GM18519 (cell line): ENCODE measurements at regions not wholly inside any gene's neighbourhood (a gene's known extent, or its start where the extent isn't known, plus 50 kb on each side); places are given as distances from the start of the nearest gene placed in this dataset.
"Not testable (repeated sequence)": the region's sequence is repeated elsewhere in the genome, so short reads cannot be mapped to it uniquely, and the experiment has no call there.

Experiments used
- ATAC-seq: cut with Tn5 transposase; IDR thresholded peaks from one replicate; pipeline ENCODE4 v1.9.1; 2021; ENCODE audit warnings: mild to moderate bottlenecking, moderate library complexity; ENCODE audit not compliant: unreplicated experiment, low FRiP score

DNA sequence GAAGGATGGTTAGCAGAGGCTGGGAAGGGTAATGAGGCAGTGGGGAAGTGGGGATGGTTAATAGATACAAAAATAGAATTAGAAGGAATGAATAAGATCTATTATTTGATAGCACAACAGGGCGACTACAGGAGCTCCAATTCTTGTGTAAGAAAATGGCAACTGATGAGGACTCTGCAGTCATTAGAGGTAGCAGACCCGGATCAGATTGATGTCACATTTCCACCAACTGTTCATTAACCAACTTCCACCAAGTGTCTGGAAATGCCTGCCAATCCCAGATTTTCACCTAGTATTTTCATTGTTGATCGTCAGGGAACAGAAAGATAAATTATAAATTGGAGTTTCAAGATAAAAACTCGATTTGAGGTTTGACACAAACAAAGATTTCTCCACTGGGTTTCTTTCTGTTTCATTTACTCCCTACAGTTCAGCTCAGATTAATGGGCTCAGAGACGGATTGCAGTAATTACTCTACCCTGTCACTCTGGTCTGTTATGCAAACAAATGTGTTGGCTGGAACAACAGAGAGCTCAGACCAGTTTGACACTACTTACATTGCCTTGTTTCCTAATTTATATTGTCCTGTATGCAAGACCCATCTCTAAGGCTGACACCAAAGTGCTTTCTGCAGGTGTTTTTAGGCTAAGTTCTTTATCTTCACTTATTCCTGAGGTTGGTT is 909.2 kb upstream of the PRKX start:
- ATAC-seq, result no peak

DNA sequence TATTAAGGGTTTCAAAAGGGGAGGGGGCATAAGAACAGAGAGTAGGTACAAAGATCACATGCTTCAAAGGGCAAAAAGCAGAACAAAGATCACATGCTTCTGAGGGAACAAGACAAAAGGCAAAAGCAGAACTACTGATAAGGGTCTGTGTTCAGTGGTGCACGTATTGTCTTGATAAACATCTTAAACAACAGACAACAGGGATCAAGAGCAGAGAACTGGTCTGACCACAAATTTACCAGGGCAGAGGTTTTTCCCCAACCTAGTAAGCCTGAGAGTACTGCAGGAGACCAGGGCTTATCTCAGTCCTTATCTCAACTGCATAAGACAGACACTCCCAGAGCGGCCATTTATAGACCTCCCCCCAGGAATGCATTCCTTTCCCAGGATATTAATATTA is 900.2 kb upstream of the PRKX start:
- not testable (repeated sequence) for ATAC-seq

DNA sequence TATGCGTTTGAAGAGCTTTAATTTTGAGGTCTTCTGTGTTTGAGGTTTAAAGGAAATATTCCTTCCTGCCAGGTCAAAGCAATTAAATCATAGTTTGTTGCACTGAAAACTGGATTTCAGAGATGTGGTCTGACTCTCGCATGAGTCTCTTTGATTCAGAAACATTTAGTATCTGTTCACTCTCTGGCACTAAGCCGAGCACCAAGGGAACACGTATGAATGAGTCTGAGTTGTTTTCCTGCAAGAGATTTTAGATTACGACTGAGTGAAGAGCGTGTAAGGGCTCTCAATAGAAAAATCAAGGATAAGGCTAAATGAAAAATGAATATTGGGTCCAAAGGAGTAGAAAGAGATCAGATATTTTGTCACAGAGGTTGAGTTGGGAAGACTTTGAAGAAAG is 875.4 kb upstream of the PRKX start:
- ATAC-seq, result no peak

DNA sequence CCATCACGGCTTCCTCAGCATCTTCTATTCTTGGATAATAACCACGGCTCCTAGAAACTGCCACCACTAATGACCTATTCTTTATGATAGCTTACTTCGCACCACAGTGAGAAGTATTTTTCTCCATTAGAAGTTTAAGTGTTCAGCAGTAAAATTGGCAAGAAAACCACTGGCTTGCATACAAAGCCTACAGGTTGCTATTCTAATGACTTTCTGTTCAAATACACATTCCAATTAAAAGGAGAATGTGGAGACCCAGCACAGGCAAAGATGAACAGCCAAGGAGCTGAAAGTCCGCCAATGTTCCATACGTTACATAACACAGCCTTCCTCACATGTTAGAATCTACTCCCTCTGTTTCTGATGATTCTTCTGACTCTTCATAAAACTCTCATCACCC is 875.0 kb upstream of the PRKX start:
- no peak for ATAC-seq

DNA sequence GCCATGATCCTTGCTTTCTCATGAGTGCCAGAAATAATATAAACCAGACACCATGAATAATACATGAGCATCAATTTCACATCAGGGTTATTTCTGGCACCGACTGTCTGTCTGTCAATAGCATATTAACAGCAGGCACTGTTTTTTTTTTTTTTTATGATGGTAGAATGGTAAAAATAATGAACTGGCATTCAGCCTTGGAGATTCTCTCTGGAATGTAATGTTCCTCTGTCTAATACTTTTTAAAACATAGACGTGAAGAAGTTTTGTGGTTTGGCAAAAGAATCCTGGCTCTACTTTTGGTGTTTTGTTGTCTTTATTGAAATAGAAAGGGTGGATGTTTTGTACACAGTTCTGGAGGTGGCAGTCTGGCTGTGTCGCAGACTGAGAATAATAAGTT is 874.6 kb upstream of the PRKX start:
- no peak for ATAC-seq

DNA sequence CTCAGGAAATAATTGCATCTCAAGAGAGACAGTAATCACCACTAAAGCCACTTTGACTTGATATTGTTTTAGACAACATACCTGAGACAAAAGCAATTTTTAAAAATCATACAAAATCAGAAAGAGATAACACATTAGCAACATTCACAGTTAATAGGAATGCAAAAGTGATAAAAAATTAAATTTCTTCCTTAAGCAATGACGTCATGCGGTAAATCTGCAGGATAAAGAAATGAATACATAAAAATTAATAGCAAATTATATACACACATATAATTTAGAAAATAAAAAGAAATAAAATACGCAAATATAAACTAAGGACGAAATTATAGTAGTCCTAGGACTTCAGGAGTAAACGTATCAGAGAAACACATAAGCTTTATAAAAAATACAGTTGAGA is 866.5 kb upstream of the PRKX start:
- ATAC-seq, result no peak

DNA sequence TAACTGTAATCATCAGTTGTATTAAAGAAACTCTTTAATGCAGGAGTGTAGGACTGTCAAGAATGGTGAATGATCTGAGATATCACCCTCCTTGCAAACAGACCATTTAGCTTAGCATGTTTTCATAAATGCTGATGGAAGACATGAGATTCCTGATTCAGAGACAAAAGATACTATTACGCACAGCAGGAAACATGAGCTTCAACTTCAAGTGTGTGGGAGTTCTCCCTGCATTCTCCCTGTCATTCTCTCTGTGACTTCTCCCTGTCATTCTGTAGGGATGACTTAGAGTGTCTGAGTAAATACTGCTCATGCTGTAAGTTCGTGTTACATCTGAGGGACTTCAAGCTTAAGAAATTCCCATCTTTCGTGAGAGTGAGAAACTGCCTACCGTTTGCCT is 866.0 kb upstream of the PRKX start:
- ATAC-seq, result no peak

DNA sequence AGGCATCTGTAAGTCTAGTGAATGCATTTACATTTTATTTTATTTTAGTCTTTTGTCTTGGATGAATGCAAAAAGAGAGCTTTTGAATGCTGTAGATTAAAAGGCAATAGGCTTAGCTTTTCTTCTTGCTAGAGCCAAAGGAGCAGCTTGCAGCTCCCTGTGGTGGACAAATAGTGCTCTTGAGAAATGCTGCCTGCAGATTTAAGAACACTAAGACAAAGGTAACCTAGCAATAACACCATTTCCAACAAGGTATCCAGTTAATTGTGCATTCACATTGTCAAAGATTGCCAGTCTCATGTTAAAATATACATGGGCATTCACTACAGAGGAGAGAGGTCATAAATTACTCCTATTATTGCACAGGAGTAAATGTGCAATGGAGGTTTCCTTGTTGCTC is 859.2 kb upstream of the PRKX start:
- no peak for ATAC-seq

DNA sequence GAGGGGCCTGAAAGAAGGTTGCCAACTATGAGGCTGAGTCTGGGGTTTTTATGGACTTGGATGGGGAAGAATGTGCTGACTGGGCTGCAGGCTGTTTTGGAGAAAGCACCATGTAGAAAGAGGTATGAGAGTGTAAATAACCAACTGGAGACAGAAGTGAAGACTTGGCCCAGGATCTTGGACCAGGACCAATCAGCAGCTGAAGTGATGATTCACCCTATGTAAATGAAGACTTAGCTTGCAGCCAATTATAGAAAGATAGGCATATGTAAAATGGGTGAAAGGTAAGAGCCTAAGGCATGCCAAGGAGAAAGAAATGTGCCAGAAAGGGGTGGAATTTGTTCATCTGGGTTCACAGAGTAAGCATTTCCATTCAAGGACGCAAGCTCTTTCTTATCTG is 856.7 kb upstream of the PRKX start:
- ATAC-seq, result no peak

DNA sequence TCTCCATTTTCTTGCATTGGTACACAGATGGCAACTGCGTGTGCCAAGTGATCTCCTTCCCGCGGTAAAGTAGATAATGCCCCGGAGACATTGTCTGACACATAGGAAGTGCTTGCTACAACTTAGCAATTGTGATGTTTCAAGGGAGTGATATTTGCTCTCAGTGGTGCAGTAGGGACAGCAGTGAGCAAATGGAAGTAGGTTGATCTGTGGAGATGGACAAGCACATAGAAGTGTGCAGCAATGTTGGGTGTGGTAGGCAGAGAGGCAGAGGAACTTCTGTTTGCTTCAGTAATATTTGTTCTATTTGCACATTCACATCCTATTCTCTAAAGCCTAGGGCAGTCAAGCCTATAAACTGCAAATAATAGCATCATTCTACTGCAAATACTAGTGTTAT is 846.7 kb upstream of the PRKX start:
- no peak for ATAC-seq

DNA sequence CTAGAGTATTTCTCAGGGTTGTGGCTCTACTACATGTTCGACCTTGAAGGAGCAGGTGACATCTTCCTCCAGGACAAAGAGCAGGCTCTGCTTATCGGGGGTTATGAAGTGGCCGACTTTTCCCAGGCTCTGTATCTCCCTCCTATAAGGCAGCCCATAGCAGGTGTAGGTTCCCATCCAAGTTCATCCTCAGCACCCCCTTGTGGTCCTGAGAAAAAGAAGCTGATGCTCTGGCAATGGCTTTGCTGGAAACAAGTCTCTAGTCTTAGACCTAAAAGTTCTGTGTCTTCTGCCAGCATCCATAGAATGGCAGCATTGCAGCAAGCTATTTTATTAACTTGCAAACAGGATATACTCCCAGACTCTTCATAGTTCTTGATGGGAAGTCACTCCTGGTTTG is 836.6 kb upstream of the PRKX start:
- no peak for ATAC-seq

DNA sequence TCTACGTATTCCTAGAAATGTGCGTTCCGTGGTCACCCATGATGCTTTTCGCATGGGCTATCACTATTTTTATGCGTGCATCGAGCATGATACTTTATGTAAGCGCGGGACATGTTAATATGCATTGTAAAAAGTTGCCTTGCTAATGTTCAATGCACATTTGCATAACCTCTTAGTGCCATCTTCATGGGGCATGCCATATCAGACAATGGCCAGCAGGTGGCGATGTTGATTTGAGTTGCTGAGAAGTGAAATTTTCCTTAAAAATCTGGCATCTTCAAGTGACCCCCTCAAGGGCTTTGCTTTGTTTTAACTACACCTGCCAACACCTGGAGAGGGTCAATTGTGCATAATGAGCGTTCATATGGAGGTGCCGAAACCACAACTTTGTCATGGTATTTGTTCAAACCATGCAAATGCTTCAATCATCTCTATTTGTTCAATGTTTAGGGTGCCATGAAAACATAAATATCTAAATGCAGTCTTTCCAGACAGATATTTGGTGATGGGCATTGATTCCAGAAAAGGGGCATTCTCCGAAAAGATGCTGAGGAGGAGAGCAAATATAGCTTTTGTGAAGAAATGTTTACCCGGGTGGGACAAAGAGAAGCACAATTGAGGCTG is 833.9 kb upstream of the PRKX start:
- no peak for ATAC-seq

DNA sequence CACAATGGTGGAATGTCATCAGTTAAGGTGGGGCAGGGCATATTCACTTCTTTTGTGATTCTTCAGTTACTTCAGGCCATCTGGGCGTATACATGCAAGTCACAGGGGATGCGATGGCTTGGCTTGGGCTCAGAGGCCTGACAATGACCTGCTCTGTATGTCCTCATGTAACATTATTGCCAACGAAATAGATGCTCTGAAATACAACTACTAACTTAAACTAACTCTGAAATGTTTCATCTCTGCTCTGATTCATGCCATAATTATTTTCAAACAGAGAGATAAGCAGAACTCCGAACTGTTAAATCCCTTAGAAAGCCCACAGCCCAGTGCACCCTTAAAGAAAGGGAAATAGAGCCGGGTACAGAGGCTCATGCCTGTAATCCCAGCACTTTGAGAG is 832.7 kb upstream of the PRKX start:
- ATAC-seq, result not testable (repeated sequence)

DNA sequence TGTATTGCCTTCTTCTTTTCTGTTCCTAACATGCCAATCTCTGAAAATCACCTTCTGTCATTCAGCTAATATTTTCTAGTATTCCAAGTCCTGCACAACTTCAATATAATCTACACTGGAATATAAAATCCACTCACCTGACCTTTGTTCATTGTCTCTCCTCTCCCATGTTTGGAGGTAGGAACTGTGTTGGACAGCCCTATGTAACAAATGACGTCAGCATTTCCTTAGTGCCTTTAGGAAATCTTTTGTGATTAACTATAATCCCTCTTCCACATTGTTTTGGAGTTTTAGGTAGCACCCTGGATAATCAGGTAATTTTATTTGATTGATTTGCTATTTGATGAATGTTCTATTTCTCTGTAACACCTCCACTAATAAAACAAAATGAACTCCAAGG is 814.8 kb upstream of the PRKX start:
- no peak for ATAC-seq

DNA sequence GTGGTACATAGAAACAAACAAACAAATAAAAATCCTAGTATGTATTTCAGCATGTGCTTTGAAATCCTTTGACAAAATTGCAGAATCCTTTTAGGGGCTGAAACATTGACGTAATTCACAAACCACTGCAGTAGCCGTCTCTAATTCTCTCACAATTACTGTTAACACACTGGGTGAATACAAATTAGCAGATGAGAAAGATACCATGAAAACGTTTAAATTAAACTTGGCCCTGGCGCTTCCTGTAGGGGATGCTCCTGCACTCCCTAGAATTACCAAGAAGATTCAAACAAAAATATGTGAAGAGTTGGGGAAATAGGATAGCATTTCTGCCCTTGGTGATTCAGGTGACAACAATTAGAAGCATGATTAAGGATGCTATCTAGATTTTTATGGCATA is 772.5 kb upstream of the PRKX start:
- no peak for ATAC-seq

DNA sequence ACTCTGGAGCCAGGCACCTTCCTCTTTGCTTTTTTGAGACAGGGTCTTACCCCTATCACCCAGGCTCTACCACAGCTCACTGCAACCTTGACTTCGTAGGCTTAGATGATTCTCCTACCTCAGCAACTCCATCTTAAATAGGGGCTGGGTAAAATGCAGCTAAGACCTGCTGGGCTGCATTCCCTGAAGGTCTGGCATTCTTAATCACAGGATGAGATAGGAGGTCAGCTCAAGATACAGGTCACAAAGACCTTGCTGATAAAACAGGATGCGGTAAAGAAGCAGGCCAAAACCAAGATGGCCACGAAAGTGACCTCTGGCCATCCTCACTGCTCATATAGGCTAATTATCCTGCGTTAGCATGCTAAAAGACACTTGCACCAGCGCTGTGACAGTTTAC is 770.8 kb upstream of the PRKX start:
- ATAC-seq, result no peak

DNA sequence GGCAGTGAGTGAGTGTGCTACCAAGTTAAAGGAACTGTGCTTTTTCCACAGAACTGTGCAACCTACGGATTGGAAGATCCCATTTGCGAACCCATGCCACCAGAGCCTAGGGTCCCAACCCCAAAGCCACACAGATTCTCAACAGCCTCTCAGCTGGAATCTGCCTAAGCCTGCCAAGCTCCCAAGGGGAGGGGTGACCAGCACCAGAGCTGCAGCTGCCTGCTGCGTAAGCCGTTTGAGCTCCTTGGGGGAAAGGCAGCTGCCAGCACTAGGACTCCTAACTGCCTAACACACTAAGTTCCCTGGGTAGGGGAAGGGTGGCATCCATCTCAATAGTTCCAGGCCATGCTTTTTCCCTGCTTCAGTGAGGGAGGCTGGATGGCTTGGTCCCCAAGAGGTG is 738.1 kb upstream of the PRKX start:
- ATAC-seq, result no peak

DNA sequence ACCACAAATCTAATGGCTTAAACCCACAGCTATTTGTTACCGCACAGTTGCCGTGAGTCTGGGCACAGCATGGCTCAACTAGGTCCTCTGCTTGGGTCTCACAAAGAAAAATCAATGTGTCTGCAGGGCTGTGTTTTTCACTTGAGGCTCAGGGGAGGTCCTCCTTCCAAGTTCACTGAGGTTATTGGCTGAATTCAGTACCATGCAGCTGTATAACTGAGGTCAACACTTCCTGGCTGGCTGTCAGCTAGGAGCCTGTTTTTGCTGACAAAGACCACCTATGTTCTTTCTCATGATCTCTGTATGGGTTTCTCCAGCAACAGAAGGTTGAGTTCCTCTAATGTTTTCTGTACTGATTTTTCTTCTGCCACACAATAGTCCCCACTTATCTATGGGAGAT is 736.7 kb upstream of the PRKX start:
- no peak for ATAC-seq

DNA sequence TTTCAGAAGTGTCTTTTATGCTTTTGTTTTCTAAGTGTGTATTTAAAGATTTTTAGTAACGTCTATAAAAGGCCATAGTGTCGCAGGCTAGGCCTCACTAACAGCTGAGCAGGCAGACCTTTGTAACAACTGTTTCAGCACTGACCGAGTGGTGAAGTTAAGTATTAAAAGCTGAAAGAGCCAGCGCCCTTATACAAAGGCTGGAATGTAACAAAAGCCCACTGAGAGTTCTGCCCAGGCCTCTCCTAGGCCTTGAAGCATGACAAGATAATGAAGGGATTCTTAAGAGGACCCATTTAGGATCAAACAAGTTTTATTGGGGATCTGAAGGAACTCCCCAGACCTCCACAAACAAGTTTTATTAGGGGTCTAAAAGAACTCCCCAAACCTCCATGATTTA is 722.5 kb upstream of the PRKX start:
- no peak for ATAC-seq

DNA sequence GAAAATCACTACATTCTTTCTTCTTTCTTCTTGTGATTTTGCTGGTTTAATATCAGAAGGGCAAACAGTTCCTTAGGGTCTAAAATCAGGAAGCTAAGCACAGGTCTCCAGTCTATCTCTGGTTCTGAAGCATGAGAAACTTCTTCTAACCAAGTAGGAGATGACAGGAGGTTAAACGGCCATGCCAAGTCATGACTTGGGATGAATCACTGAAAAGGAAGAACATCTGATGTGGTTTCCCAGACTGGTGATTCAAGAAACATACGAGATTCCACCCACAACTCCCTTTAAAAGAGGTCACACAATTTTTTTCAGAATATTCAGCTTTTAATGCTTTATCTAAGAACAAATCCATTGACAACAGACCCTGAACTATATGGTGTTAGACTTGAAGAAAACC is 684.0 kb upstream of the PRKX start:
- no peak for ATAC-seq

DNA sequence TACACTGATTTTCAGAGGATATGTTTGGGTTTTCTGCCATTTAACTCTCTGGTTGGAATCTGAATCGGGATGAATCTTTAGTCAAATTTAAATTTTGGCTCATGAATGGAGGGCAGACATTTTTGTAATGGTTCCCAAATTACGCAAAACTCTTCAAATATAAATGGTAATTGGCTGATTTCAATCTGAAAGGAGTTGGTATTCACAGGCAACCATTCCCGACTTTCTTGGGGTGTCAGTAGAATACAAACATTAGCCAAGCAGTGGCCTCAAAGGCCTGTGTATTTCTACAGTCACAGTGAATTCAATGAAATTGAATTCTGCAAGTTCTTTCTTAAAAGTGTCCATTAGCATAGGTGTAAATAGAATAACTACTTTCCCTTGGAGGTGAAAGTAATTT is 668.8 kb upstream of the PRKX start:
- no peak for ATAC-seq

DNA sequence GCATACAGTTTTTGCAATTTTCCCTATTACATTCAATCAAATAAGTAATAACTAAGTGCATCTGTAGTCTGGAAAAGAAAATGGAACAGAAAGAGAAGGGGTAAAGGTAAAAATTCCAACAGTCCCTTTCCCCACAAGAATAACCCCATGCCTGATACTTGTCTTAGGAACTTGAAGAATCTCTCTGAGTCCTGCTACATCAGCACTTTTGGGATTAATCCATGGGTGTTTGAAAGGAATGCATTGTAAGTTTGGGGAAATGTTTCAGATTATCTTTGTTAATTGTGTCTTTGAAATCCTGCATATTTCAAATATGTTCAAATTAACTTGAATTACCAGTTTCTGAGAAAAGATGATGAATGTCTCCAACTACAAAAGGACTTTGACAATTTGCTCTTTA is 667.3 kb upstream of the PRKX start:
- ATAC-seq, result no peak

DNA sequence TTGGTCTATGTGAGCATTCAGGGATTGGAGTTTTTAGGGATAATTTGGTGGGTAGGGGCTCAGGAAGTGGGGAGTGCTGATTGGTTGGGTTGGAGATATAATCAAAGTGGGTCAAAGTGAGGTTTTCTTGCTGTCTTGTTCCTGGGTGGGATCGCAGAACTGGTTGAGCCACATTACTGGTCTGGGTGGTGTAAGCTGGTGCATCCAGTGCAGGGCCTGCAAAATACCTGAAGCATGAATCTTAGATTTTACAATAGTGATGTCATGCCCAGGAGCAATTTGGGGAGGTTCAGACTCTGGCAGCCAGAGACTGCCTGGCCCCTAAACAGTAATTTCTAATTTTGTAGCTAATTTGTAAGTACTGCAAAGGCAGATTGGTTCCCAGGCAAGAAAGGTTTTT is 665.6 kb upstream of the PRKX start:
- no peak for ATAC-seq
